Adrenal gland (tissue), 5 donors: ENCODE measurements at regions not wholly inside any gene's neighbourhood (a gene's known extent, or its start where the extent isn't known, plus 50 kb on each side); places are given as distances from the start of the nearest gene placed in this dataset.

Source experiments
- POLR2A ChIP-seq, 2 donors: fragments of 450-650 bp; IDR thresholded peaks; one replicate each; pipeline ENCODE4 v1.6.1; 2017; ENCODE audit warnings: antibody characterized with exemption in 2 of 2, mild to moderate bottlenecking in 2 of 2, moderate library complexity in 1 of 2
- TF ChIP-seq, protein P1 (sequence below), 6 experiments: fragments of 450-650 bp in 4 of 6; fragments of 200-600 bp in 2 of 6; sonication (generic) in 1 of 6; IDR thresholded peaks; 1 replicate in 5 of 6; 2 replicates in 1 of 6; pipeline versions ENCODE4 v1.5.1 to v1.8.0; 2016 to 2021; ENCODE audit warnings: antibody characterized with exemption in 6 of 6, mild to moderate bottlenecking in 2 of 6, moderate library complexity in 1 of 6
- donor health status: DM: no; HTN: no; CAD: no.

DNA sequence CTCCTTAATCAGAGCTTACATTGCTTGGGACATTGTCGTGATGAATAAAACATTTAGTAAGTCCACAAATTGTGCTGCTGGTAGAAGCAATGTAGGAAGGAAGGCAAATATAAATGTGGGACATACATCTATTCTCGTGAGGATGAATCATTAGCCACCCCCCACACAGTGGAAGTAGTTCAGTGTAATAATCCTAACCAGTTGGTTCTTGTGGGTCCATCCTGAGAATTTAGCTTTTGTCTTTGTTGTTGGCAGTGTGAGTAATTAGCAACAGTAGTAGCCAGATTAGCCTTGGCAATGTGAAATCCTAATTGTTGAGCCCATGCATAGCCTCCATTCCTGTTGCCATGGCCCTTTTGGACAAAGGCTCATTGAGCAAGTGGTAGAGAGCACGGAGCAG lies 532.1 kb downstream of the FBXO15 start:
- TF ChIP-seq POLR2A (IDR thresholded peaks at IDR 0.05), result no peak
- TF ChIP-seq, protein P1, sequence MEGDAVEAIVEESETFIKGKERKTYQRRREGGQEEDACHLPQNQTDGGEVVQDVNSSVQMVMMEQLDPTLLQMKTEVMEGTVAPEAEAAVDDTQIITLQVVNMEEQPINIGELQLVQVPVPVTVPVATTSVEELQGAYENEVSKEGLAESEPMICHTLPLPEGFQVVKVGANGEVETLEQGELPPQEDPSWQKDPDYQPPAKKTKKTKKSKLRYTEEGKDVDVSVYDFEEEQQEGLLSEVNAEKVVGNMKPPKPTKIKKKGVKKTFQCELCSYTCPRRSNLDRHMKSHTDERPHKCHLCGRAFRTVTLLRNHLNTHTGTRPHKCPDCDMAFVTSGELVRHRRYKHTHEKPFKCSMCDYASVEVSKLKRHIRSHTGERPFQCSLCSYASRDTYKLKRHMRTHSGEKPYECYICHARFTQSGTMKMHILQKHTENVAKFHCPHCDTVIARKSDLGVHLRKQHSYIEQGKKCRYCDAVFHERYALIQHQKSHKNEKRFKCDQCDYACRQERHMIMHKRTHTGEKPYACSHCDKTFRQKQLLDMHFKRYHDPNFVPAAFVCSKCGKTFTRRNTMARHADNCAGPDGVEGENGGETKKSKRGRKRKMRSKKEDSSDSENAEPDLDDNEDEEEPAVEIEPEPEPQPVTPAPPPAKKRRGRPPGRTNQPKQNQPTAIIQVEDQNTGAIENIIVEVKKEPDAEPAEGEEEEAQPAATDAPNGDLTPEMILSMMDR (IDR thresholded peaks at IDR 0.05), result no peak
